ENCODE measurements at regions not wholly inside any gene's neighbourhood (a gene's known extent, or its start where the extent isn't known, plus 50 kb on each side); places are given as distances from the start of the nearest gene placed in this dataset.

- no peak for TF ChIP-seq EP300 (IDR thresholded peaks at IDR 0.05)
- TF ChIP-seq POLR2AphosphoS5 (IDR thresholded peaks at IDR 0.05) = no peak
- no peak for TF ChIP-seq POLR2A (IDR thresholded peaks at IDR 0.05)
- no peak for TF ChIP-seq CTCF (IDR thresholded peaks at IDR 0.05)
These were observed 686.5 kb downstream of the MECOM start for GRCh38 chr3:168976969-168977368.

Data from suprapubic skin (tissue), 4 donors.